SK-N-SH (cell line): ENCODE measurements at regions not wholly inside any gene's neighbourhood (a gene's known extent, or its start where the extent isn't known, plus 50 kb on each side); places are given as distances from the start of the nearest gene placed in this dataset.

Experiments used
- CTCF ChIP-seq: fragments of 200-600 bp; sonication (generic); IDR thresholded peaks from 2 replicates; pipeline ENCODE4 v1.6.1; 2017; ENCODE audit warnings: antibody characterized with exemption, mild to moderate bottlenecking, moderate library complexity
- POLR2AphosphoS5 ChIP-seq: IDR thresholded peaks from 2 replicates; pipeline ENCODE4 v1.6.1; 2012; ENCODE audit warnings: low read depth, low read length
- RAD21 ChIP-seq: IDR thresholded peaks from 2 replicates; pipeline ENCODE4 v1.6.1; 2012; ENCODE audit warnings: mild to moderate bottlenecking, low read length
- TEAD4 ChIP-seq: IDR thresholded peaks from 2 replicates; pipeline ENCODE4 v1.4.0; 2012; ENCODE audit warnings: mild to moderate bottlenecking, borderline replicate concordance; ENCODE audit not compliant: insufficient read depth

GRCh38 chr18:78801011-78801410 is 178.6 kb upstream of the SALL3 start:
- TF ChIP-seq TEAD4, result no peak
- TF ChIP-seq CTCF, result no peak
- no peak for TF ChIP-seq RAD21
- no peak for TF ChIP-seq POLR2AphosphoS5
